Ureter (tissue), 1 donor: ENCODE measurements at regions not wholly inside any gene's neighbourhood (a gene's known extent, or its start where the extent isn't known, plus 50 kb on each side); places are given as distances from the start of the nearest gene placed in this dataset.

Experiments used
- DNase-seq: peaks from one replicate; pipeline ENCODE4 v3.0.0-alpha.2; 2020; ENCODE audit warnings: low spot score
- donor health status: DM: yes; HTN: yes; CAD: no.

- no peak for DNase-seq
These were observed 819.3 kb downstream of the ROBO2 start for GRCh38 chr3:77859156-77859555.

GRCh38 chr3:77868725-77869124, 828.8 kb downstream of the ROBO2 start:
- no peak for DNase-seq

- no peak for DNase-seq
These were observed 829.5 kb downstream of the ROBO2 start for GRCh38 chr3:77869423-77869822.

- no peak for DNase-seq
These were observed 831.5 kb downstream of the ROBO2 start for GRCh38 chr3:77871436-77871835.

GRCh38 chr3:77873598-77873997, 833.7 kb downstream of the ROBO2 start:
- DNase-seq = no peak

- DNase-seq = no peak
These were observed 845.5 kb downstream of the ROBO2 start for GRCh38 chr3:77885381-77885780.

GRCh38 chr3:77887611-77888010, 847.7 kb downstream of the ROBO2 start:
- DNase-seq = no peak

- DNase-seq = no peak
These were observed 849.7 kb downstream of the ROBO2 start for GRCh38 chr3:77889616-77890015.

GRCh38 chr3:77898621-77899020, 858.7 kb downstream of the ROBO2 start:
- no peak for DNase-seq

GRCh38 chr3:77902675-77903074, 862.8 kb downstream of the ROBO2 start:
- no peak for DNase-seq

GRCh38 chr3:77906102-77906709, 866.3 kb downstream of the ROBO2 start:
- no peak for DNase-seq

GRCh38 chr3:77913524-77914174, 873.8 kb downstream of the ROBO2 start:
- DNase-seq = no peak

- no peak for DNase-seq
These were observed 875.4 kb downstream of the ROBO2 start for GRCh38 chr3:77915336-77915735.

GRCh38 chr3:77917225-77917624, 877.3 kb downstream of the ROBO2 start:
- no peak for DNase-seq

- no peak for DNase-seq
These were observed 879.3 kb downstream of the ROBO2 start for GRCh38 chr3:77919244-77919643.

- DNase-seq = no peak
These were observed 891.5 kb downstream of the ROBO2 start for GRCh38 chr3:77931255-77932009.

- DNase-seq = no peak
These were observed 893.0 kb downstream of the ROBO2 start for GRCh38 chr3:77932926-77933325.

- no peak for DNase-seq
These were observed 894.0 kb downstream of the ROBO2 start for GRCh38 chr3:77933926-77934325.

GRCh38 chr3:77935418-77935817, 895.5 kb downstream of the ROBO2 start:
- no peak for DNase-seq

- DNase-seq = no peak
These were observed 899.8 kb downstream of the ROBO2 start for GRCh38 chr3:77939726-77940125.

- DNase-seq = no peak
These were observed 903.7 kb downstream of the ROBO2 start for GRCh38 chr3:77943598-77943997.

GRCh38 chr3:77945320-77945719, 905.4 kb downstream of the ROBO2 start:
- no peak for DNase-seq

- no peak for DNase-seq
These were observed 907.8 kb downstream of the ROBO2 start for GRCh38 chr3:77947671-77948070.
